Fibroblast of pulmonary artery (primary cell): ENCODE measurements at regions not wholly inside any gene's neighbourhood (a gene's known extent, or its start where the extent isn't known, plus 50 kb on each side); places are given as distances from the start of the nearest gene placed in this dataset.

Experiments
- DNase-seq: peaks from one replicate; pipeline ENCODE4 v3.0.0-alpha.2; 2010; ENCODE audit warnings: low read depth
- H3K4me3 ChIP-seq: replicated peaks from 2 replicates; pipeline ENCODE4 v1.5.1; 2011; ENCODE audit warnings: low read depth, mild to moderate bottlenecking, control low read depth, low read length, moderate library complexity
- CTCF ChIP-seq: IDR thresholded peaks from 2 replicates; pipeline ENCODE4 v1.5.1; 2011; ENCODE audit warnings: mild to moderate bottlenecking, control low read depth, low read length, inconsistent platforms; ENCODE audit errors: missing control alignments

- DNase-seq: no peak
- no peak overlapping the region for H3K4me3 ChIP-seq
- TF ChIP-seq CTCF: no peak
Observed at GRCh38 chr6:91683240-91683639, 1096.4 kb upstream of the MAP3K7 start.

- H3K4me3 ChIP-seq: no peak overlapping the region
- no peak for DNase-seq
- TF ChIP-seq CTCF: no peak
Observed at GRCh38 chr6:91681296-91681695, 1094.4 kb upstream of the MAP3K7 start.

GRCh38 chr6:91678679-91679446 is 1092.0 kb upstream of the MAP3K7 start:
- H3K4me3 ChIP-seq: no peak overlapping the region
- no peak for DNase-seq
- TF ChIP-seq CTCF: no peak

GRCh38 chr6:91672201-91672600 is 1085.3 kb upstream of the MAP3K7 start:
- DNase-seq: no peak
- no peak for TF ChIP-seq CTCF
- H3K4me3 ChIP-seq: no peak overlapping the region

GRCh38 chr6:91669871-91670268 is 1083.0 kb upstream of the MAP3K7 start:
- H3K4me3 ChIP-seq: no peak overlapping the region
- TF ChIP-seq CTCF: no peak
- no peak for DNase-seq

GRCh38 chr6:91669154-91669870 is 1082.4 kb upstream of the MAP3K7 start:
- TF ChIP-seq CTCF: no peak
- H3K4me3 ChIP-seq: no peak overlapping the region
- DNase-seq: no peak
